Mesenchymal stem cell (in vitro differentiated cells and primary cell): ENCODE measurements at regions not wholly inside any gene's neighbourhood (a gene's known extent, or its start where the extent isn't known, plus 50 kb on each side); places are given as distances from the start of the nearest gene placed in this dataset.

ENCODE experiments used
- DNase-seq: peaks from one replicate; pipeline ENCODE4 v3.0.0-alpha.2; 2013
- H2AFZ ChIP-seq: one replicate; pipeline ENCODE4 v1.6.1; 2013; ENCODE audit warnings: low read depth, mild to moderate bottlenecking, control low read depth, inconsistent platforms, low read length, moderate library complexity
- H2AK5ac ChIP-seq: 2 replicates; pipeline ENCODE4 v1.6.1; 2013; ENCODE audit warnings: low read length, moderate library complexity, mild to moderate bottlenecking, inconsistent platforms; ENCODE audit not compliant: severe bottlenecking
- H2BK120ac ChIP-seq: one replicate; pipeline ENCODE4 v1.6.1; 2013; ENCODE audit warnings: low read depth, mild to moderate bottlenecking, inconsistent platforms, low read length, moderate library complexity
- H2BK12ac ChIP-seq, 2 experiments: one replicate each; pipeline ENCODE4 v1.6.1; 2013; ENCODE audit warnings: inconsistent platforms in 2 of 2, low read length in 2 of 2, mild to moderate bottlenecking in 2 of 2, moderate library complexity in 2 of 2, control low read depth in 1 of 2
- H2BK15ac ChIP-seq: one replicate; pipeline ENCODE4 v1.6.1; 2013; ENCODE audit warnings: mild to moderate bottlenecking, low read depth, inconsistent platforms; ENCODE audit not compliant: poor library complexity, severe bottlenecking
- H2BK5ac ChIP-seq: 2 replicates; pipeline ENCODE4 v1.6.1; 2013; ENCODE audit warnings: low read depth, mild to moderate bottlenecking, low read length, control low read depth, inconsistent platforms; ENCODE audit not compliant: poor library complexity, severe bottlenecking
- H3K14ac ChIP-seq, 2 experiments: one replicate each; pipeline ENCODE4 v1.6.1; 2013; ENCODE audit warnings: inconsistent platforms in 2 of 2, low read length in 2 of 2, control low read depth in 1 of 2, mild to moderate bottlenecking in 1 of 2, moderate library complexity in 1 of 2
- H3K18ac ChIP-seq, 2 experiments: one replicate each; pipeline ENCODE4 v1.6.1; 2013; ENCODE audit warnings: inconsistent platforms in 2 of 2, low read length in 2 of 2, control low read depth in 1 of 2, low read depth in 1 of 2, mild to moderate bottlenecking in 1 of 2
- H3K23ac ChIP-seq, 2 experiments: one replicate each; pipeline ENCODE4 v1.6.1; 2013; ENCODE audit warnings: inconsistent platforms in 2 of 2, low read length in 2 of 2, mild to moderate bottlenecking in 2 of 2, moderate library complexity in 2 of 2, control low read depth in 1 of 2
- H3K27ac ChIP-seq: 2 replicates; pipeline ENCODE4 v1.5.1; 2013; ENCODE audit warnings: mild to moderate bottlenecking, moderate library complexity, low read length, control low read depth, inconsistent platforms; ENCODE audit not compliant: poor library complexity, severe bottlenecking
- H3K27me3 ChIP-seq, 2 experiments: 2 replicates each; pipeline versions ENCODE4 v1.6.1 to v1.7.0; 2013; ENCODE audit warnings: low read length in 2 of 2, mild to moderate bottlenecking in 2 of 2, moderate library complexity in 2 of 2, control low read depth in 1 of 2, inconsistent platforms in 1 of 2; ENCODE audit not compliant: control insufficient read depth in 1 of 2, insufficient read depth in 1 of 2
- H3K36me3 ChIP-seq, 2 experiments: 2 replicates each; pipeline versions ENCODE4 v1.6.1 to v1.7.0; 2013; ENCODE audit warnings: low read length in 2 of 2, control low read depth in 1 of 2, inconsistent platforms in 1 of 2, low read depth in 1 of 2, mild to moderate bottlenecking in 1 of 2; ENCODE audit not compliant: insufficient read depth in 2 of 2, control insufficient read depth in 1 of 2
- H3K4ac ChIP-seq, 2 experiments: one replicate each; pipeline ENCODE4 v1.6.1; 2013; ENCODE audit warnings: inconsistent platforms in 2 of 2, low read length in 2 of 2, mild to moderate bottlenecking in 2 of 2, moderate library complexity in 2 of 2, control low read depth in 1 of 2, low read depth in 1 of 2
- H3K4me1 ChIP-seq: 2 replicates; pipeline ENCODE4 v1.6.1; 2013; ENCODE audit warnings: low read depth, low read length, control low read depth; ENCODE audit not compliant: control insufficient read depth, insufficient read depth
- H3K4me2 ChIP-seq: 2 replicates; pipeline ENCODE4 v1.6.1; 2013; ENCODE audit warnings: low read length, mild to moderate bottlenecking, inconsistent platforms; ENCODE audit not compliant: poor library complexity, severe bottlenecking
- H3K4me3 ChIP-seq, 2 experiments: 2 replicates each; pipeline versions ENCODE4 v1.5.1 to v1.7.0; 2013; ENCODE audit warnings: low read length in 2 of 2, mild to moderate bottlenecking in 2 of 2, control low read depth in 1 of 2, low read depth in 1 of 2; ENCODE audit not compliant: insufficient read depth in 1 of 2
- H3K79me1 ChIP-seq: replicated peaks from 2 replicates; pipeline ENCODE4 v1.6.1; 2013; ENCODE audit warnings: mild to moderate bottlenecking, control low read depth, low read length, inconsistent platforms; ENCODE audit not compliant: poor library complexity, severe bottlenecking
- H3K9ac ChIP-seq: 2 replicates; pipeline ENCODE4 v1.7.0; 2013; ENCODE audit warnings: mild to moderate bottlenecking, low read length, moderate library complexity
- H3K9me3 ChIP-seq: 2 replicates; pipeline ENCODE4 v1.7.0; 2013; ENCODE audit warnings: mild to moderate bottlenecking, low read length; ENCODE audit not compliant: control insufficient read depth
- H4K8ac ChIP-seq: one replicate; pipeline ENCODE4 v1.6.1; 2013; ENCODE audit warnings: inconsistent platforms, mild to moderate bottlenecking, low read length, moderate library complexity
- H4K91ac ChIP-seq: one replicate; pipeline ENCODE4 v1.6.1; 2013; ENCODE audit warnings: mild to moderate bottlenecking, low read length, inconsistent platforms
- WGBS: methylation state at CpG from one replicate; pipeline ENCODE4 v1.1.7; 2013; ENCODE audit warnings: mixed read lengths; 5-methylcytosine and 5-hydroxymethylcytosine counted together

DNA sequence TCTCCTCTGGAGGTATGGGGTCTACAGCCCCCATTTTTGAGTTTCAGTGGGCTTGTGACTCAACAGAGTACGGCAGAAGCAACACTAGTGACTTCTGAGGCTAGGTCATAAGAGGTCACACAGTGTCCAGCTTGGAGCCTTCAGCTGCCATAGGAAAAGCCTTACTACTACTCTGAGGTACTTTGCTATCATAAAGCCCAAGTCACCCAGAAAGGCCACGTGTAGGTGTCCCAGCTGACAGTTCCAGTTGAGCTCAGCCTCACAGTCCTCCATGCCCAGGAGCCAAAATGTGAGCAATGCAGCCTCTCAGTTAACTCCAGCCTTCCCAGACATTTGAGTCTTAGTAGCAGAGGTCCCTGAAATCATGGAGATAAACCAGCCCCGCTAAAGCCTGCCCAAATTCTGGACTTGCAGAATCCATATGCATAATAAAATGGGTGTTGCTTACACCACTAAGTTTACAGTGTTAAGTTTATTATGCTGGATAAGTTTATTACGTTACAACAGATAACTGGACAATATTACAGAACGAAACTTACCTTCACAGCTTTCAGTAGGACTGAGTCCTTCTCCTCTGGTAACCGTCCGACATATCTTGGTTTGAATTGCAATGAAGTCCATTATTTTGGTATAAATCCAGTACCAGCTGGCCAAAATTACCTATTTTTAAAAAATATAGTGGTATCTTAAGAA lies 181.1 kb downstream of the AVL9 start:
- H3K36me3 ChIP-seq: peaks cover 0 to 2% of the 10 kb centered on the region in 2 experiments

GRCh38 chr7:32673275-32673983 lies 178.1 kb downstream of the AVL9 start:
- Histone ChIP-seq H3K4ac (no peak overlapping the region), H3K23ac (no peak overlapping the region), H3K4me3 (no peak overlapping the region), H2AK5ac (no peak overlapping the region), H3K27me3 (no peaks in the 10 kb centered on the region), H3K18ac (no peak overlapping the region), H4K91ac (no peak overlapping the region), H2BK12ac (no peak overlapping the region), H2AFZ (no peak overlapping the region), H3K4me1 (peaks cover 5% of the 10 kb centered on the region), H2BK120ac (no peak overlapping the region), H3K9ac (no peak overlapping the region), H2BK5ac (no peak overlapping the region), H3K9me3 (no peaks in the 10 kb centered on the region), H3K4me2 (no peak overlapping the region), H3K79me1 (no peaks in the 10 kb centered on the region), H3K27ac (no peak overlapping the region), H3K14ac (no peak overlapping the region), H2BK15ac (no peak overlapping the region), H3K36me3 (peaks cover 0 to 2% of the 10 kb centered on the region in 2 experiments), H4K8ac (no peak overlapping the region)
- 80% methylated on average over 1 of the region's 2 CpGs for WGBS
- no peak for DNase-seq

More for the DNA sequence above, 181.1 kb downstream of the AVL9 start:
- H2AFZ ChIP-seq: no peak overlapping the region
- H2AK5ac ChIP-seq: no peak overlapping the region
- no peaks in the 10 kb centered on the region for H3K27me3 ChIP-seq
- no peaks in the 10 kb centered on the region for H3K79me1 ChIP-seq
- H2BK12ac ChIP-seq: no peak overlapping the region
- H2BK5ac ChIP-seq: no peak overlapping the region
- no peak overlapping the region for H4K8ac ChIP-seq
- H3K4ac ChIP-seq: no peak overlapping the region
- no peak for DNase-seq
- WGBS: 67% methylated on average over 2 of the region's 7 CpGs
- H4K91ac ChIP-seq: no peak overlapping the region
- no peak overlapping the region for H3K4me3 ChIP-seq
- H3K18ac ChIP-seq: no peak overlapping the region
- no peak overlapping the region for H3K14ac ChIP-seq
- H3K9me3 ChIP-seq: no peaks in the 10 kb centered on the region
- H3K4me1 ChIP-seq: no peaks in the 10 kb centered on the region
- no peak overlapping the region for H3K27ac ChIP-seq
- H3K9ac ChIP-seq: no peak overlapping the region
- H3K23ac ChIP-seq: no peak overlapping the region
- H3K4me2 ChIP-seq: no peak overlapping the region
- H2BK120ac ChIP-seq: no peak overlapping the region
- no peak overlapping the region for H2BK15ac ChIP-seq

GRCh38 chr7:32670110-32671025 lies 175.1 kb downstream of the AVL9 start:
- peak overlapping the region; percentile 28 for H2BK15ac ChIP-seq

More at GRCh38 chr7:32670110-32671025, 175.1 kb downstream of the AVL9 start:
- Histone ChIP-seq H3K27ac (peak overlapping the region; percentile 92), H2AFZ (no peak overlapping the region), H3K9me3 (no peaks in the 10 kb centered on the region), H3K18ac (peak overlapping the region in 1 of 2 experiments; percentile 24), H3K27me3 (no peaks in the 10 kb centered on the region), H3K4me3 (no peak overlapping the region), H2BK12ac (no peak overlapping the region), H3K4me2 (peak overlapping the region; percentile 45), H4K8ac (no peak overlapping the region), H3K9ac (no peak overlapping the region), H3K4ac (no peak overlapping the region), H2AK5ac (no peak overlapping the region), H3K23ac (no peak overlapping the region), H2BK120ac (no peak overlapping the region), H2BK5ac (peak overlapping the region; percentile 14), H3K79me1 (peaks cover 1% of the 10 kb centered on the region), H3K4me1 (peaks cover 5% of the 10 kb centered on the region), H4K91ac (no peak overlapping the region), H3K36me3 (no peaks in the 10 kb centered on the region), H3K14ac (no peak overlapping the region)
- DNase-seq: peak; percentile 74
- 44% methylated on average over 3 of the region's 10 CpGs for WGBS
